ENCODE measurements at regions not wholly inside any gene's neighbourhood (a gene's known extent, or its start where the extent isn't known, plus 50 kb on each side); places are given as distances from the start of the nearest gene placed in this dataset.

DNA sequence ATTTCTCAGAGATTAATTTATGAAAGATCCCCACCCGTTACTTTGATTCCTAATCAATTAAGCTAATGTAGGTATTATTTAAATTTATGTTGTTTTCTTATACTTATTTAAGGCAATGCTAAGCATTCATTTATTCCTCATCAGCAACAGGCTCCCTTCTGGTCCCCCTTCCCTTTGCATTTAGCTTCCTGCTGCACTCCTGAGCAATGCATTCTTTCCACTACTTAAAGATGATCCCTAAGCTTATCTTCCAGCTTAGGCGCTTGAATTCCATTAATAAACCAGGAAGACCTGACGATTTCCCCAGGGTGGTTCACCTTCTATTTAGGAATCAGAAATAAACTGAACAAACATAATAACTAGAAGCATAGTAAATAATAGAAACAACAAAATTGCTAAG lies 1003.1 kb downstream of the FSTL5 start:
- no peak overlapping the region for H3K27ac ChIP-seq
- CTCF ChIA-PET: no interaction called here
- DNase-seq (ENCODE audit: low spot score): no peak
- TF ChIP-seq, protein P1, sequence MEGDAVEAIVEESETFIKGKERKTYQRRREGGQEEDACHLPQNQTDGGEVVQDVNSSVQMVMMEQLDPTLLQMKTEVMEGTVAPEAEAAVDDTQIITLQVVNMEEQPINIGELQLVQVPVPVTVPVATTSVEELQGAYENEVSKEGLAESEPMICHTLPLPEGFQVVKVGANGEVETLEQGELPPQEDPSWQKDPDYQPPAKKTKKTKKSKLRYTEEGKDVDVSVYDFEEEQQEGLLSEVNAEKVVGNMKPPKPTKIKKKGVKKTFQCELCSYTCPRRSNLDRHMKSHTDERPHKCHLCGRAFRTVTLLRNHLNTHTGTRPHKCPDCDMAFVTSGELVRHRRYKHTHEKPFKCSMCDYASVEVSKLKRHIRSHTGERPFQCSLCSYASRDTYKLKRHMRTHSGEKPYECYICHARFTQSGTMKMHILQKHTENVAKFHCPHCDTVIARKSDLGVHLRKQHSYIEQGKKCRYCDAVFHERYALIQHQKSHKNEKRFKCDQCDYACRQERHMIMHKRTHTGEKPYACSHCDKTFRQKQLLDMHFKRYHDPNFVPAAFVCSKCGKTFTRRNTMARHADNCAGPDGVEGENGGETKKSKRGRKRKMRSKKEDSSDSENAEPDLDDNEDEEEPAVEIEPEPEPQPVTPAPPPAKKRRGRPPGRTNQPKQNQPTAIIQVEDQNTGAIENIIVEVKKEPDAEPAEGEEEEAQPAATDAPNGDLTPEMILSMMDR (conservative IDR thresholded peaks at IDR 0.05; ENCODE audit: low read depth): no peak
- POLR2A ChIA-PET (ENCODE audit: low non-redundant PET): no interaction called here

DNA sequence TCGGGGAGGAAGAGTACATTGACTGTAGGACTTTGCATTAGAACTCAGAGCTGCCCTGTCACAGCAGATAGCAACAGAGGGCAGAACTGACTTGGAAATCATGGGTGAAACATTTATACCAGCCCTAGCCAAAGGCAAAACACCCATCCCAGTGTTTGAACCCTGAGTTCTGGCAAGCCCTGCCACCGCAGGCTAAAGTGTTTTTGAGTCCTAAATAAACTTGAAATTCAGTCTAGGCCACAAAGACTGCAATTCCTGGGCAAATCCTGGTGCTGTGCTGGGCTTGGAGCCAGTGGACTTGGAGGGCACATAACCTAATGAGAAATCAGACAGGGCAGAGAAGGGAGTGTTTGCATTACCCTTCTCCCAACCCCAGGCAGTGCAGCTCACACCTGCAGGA lies 1015.7 kb downstream of the FSTL5 start:
- ChIA-PET CTCF (no interaction called here), POLR2A (ENCODE audit: low non-redundant PET) (no interaction called here)
- DNase-seq (ENCODE audit: low spot score): no peak
- H3K27ac ChIP-seq: no peak overlapping the region
- TF ChIP-seq, protein P1 (conservative IDR thresholded peaks at IDR 0.05; ENCODE audit: low read depth): no peak

DNA sequence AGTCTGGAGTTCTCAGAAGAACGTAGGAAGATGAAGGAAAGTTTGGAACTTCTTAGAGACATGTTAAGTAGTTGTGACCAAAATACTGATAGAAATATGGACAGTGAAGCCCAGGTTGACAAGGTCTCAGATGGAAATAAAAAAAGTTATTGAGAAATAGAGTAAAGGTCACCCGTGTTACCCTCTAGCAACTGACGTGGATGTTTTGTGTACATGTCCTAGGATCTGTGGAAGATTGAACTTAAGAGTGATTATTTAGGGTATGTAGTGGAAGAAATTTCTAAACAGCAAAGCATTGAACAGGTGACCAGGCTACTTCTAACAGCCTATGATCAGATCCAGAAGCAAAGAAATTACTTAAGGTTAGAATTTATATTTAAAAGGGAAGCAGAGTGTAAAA lies 1020.4 kb downstream of the FSTL5 start:
- TF ChIP-seq, protein P1 (conservative IDR thresholded peaks at IDR 0.05; ENCODE audit: low read depth): no peak
- ChIA-PET CTCF (no interaction called here), POLR2A (ENCODE audit: low non-redundant PET) (no interaction called here)
- no peak for DNase-seq (ENCODE audit: low spot score)
- no peak overlapping the region for H3K27ac ChIP-seq

DNA sequence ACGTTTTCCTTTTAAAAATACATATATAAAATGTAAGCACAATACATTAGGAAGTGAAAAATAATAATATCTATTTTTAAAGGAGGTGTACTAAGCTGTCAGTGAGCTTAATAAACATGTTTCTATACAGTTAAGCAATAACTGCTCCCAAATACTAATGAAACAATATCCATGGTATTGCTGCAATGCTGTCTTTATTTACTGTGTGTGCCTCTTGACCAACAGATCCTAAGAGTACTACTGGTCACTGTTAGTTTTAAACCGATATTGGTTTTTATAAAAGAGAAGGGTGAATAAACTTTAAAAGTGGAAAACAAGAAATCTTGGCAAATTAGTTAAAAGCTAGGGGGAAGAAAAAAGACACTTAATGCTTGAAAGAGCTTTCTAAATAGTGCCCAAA lies 1029.0 kb downstream of the FSTL5 start:
- TF ChIP-seq, protein P1 (conservative IDR thresholded peaks at IDR 0.05; ENCODE audit: low read depth): no peak
- no peak for DNase-seq (ENCODE audit: low spot score)
- ChIA-PET POLR2A (ENCODE audit: low non-redundant PET) (no interaction called here), CTCF (interaction anchor here (0.7 kb wide), 1 partner anchor 1043 kb away, joined by 3 read pairs; no protein-coding TSS in a partner anchor)
- no peak overlapping the region for H3K27ac ChIP-seq

DNA sequence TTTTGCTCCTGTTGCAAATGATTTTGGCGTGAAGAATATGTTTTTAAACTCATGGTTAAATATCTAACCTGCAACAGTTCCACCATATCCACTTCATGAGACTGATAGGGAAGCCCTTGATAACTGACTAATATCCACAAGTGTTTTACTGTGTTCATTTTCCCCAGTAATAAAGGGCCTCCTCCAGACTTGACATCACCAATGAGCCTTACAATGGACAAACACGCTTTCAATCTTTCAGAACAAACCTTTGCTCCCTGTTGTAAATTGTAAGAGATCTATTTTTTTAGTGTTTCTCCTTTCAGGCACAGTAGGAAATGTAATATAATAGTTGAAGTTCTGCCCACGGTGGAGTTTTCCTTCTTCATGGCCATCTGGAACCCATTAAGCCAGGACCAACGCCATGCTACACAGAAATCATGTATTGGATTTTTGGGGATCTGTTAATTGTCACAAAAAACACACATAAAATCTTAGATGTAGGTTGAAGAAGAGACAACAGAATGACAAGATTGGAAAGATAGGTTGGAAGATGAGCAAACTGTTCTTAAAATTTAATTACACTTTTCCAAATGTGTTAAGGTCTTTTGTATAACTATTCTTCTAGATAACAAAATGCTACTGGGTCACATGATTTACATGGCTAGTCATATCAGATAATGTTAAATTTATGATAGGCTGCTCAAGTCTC lies 1030.1 kb downstream of the FSTL5 start:
- DNase-seq (ENCODE audit: low spot score): no peak
- ChIA-PET POLR2A (ENCODE audit: low non-redundant PET) (no interaction called here), CTCF (interaction anchor here (0.7 kb wide), 1 partner anchor 1042 kb away, joined by 3 read pairs; no protein-coding TSS in a partner anchor)
- no peak overlapping the region for H3K27ac ChIP-seq
- TF ChIP-seq, protein P1 (conservative IDR thresholded peaks at IDR 0.05; ENCODE audit: low read depth): no peak

DNA sequence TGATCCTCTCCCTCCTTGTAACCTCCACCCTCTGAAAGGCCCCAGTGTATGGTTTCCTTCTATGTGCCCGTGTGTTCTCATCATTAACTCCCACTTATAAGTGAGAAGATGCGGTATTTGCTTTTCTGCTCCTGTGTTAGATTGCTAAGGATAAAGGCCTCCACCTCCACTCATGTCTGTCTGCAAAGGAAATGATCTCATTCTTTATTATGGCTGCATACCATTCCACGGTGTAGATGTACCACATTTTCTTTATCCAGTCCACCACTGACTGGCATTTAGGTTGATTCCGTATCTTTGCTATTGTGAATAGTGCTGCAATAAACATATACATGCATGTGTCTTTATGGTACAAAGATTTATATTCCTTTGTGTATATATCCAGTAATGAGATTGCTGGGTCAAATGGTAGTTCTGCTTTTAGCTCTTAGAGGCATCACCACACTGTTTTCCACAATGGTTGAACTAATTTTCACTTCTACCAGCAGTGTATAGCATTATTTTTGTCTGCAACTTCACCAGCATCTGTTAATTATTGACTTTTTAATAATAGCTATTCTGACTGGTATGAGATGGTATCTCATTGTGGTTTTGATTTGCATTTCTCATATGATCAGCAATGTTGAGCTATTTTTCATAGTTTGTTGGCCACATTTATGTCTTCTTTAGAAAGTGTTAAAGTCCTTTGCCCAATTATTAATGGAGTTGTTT lies 1030.9 kb downstream of the FSTL5 start:
- ChIA-PET POLR2A (ENCODE audit: low non-redundant PET) (no interaction called here), CTCF (no interaction called here)
- DNase-seq (ENCODE audit: low spot score): no peak
- no peak overlapping the region for H3K27ac ChIP-seq
- TF ChIP-seq, protein P1 (conservative IDR thresholded peaks at IDR 0.05; ENCODE audit: low read depth): no peak
